Aorta (tissue), 5 donors: ENCODE measurements at regions not wholly inside any gene's neighbourhood (a gene's known extent, or its start where the extent isn't known, plus 50 kb on each side); places are given as distances from the start of the nearest gene placed in this dataset.
"Not testable (repeated sequence)": the region's sequence is repeated elsewhere in the genome, so short reads cannot be mapped to it uniquely, and the experiment has no call there.

Experiments
- ATAC-seq: fragments of 200-7000 bp; cut with Tn5 transposase; one replicate; pipeline ENCODE4 v1.9.1; 2022; ENCODE audit warnings: moderate library complexity; ENCODE audit not compliant: low FRiP score
- DNase-seq, 2 donors: peaks; one replicate each; pipeline ENCODE4 v3.0.0-alpha.2; 2020
- H3K27ac ChIP-seq, 2 donors: one replicate each; pipeline ENCODE4 v1.5.1; 2013; ENCODE audit warnings: low read length in 2 of 2, mild to moderate bottlenecking in 2 of 2, moderate library complexity in 2 of 2, control low read depth in 1 of 2, inconsistent platforms in 1 of 2, low read depth in 1 of 2
- H3K27me3 ChIP-seq, 2 donors: one replicate each; pipeline ENCODE4 v1.6.1; 2013; ENCODE audit warnings: control low read depth in 1 of 2, low read length in 1 of 2, mild to moderate bottlenecking in 1 of 2, moderate library complexity in 1 of 2; ENCODE audit not compliant: insufficient read depth in 2 of 2, control insufficient read depth in 1 of 2
- H3K36me3 ChIP-seq, 2 donors: one replicate each; pipeline ENCODE4 v1.6.1; 2013; ENCODE audit warnings: control low read depth in 1 of 2, low read length in 1 of 2, mild to moderate bottlenecking in 1 of 2; ENCODE audit not compliant: insufficient read depth in 2 of 2, control insufficient read depth in 1 of 2
- H3K4me1 ChIP-seq, 2 donors: one replicate each; pipeline ENCODE4 v1.6.1; 2013; ENCODE audit warnings: low read length in 2 of 2, control low read depth in 1 of 2, mild to moderate bottlenecking in 1 of 2, moderate library complexity in 1 of 2; ENCODE audit not compliant: insufficient read depth in 2 of 2, control insufficient read depth in 1 of 2
- H3K4me3 ChIP-seq, 2 donors: one replicate each; pipeline ENCODE4 v1.5.1; 2013; ENCODE audit warnings: low read length in 2 of 2, control low read depth in 1 of 2, mild to moderate bottlenecking in 1 of 2
- H3K9me3 ChIP-seq: one replicate; pipeline ENCODE4 v1.6.1; 2013; ENCODE audit warnings: mild to moderate bottlenecking, low read length; ENCODE audit not compliant: control insufficient read depth
- WGBS, 2 donors: extraction: QIAGEN DNeasy Blood & Tissue Kit; methylation state at CpG; one replicate each; pipeline ENCODE4 v1.1.7; 2013; 5-methylcytosine and 5-hydroxymethylcytosine counted together
- intact Hi-C, 2 donors: fragments of 100-400 bp; cut with DNase I; formaldehyde crosslinking; loops; one replicate each; pipeline versions ENCODE4 v1.14.2 to v1.15.0; 2022
- donor health status: healthy with polysubstance abuse.
- donor health status: Bipolar disorder and iron deficiency.
- donor health status: DM: no; HTN: no; CAD: no.
- donor health status: DM: no; HTN: no; CAD: no.
- donor health status: DM: yes; HTN: yes; CAD: no.

DNA sequence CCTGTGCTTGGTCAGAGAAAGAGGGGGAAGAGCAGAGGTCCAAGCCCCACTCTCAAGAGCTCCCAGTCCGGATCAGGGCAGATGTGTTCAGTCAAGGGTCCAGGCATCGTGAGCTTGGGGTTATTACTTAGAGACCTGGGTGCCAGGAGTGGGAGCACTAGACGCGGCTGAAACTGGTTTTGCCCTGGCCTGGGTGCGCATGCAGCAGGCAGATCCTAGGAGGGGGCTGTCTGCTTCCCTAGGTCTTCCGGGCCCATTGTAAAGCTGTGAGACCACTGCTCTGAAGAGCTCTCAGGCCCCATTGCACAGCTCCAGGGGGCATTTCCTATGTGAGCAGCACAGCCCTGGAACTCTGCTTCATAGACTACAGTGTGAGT is 204.9 kb upstream of the LINGO1 start:
- Histone ChIP-seq H3K9me3 (peaks cover 1% of the 10 kb centered on the region), H3K4me1 (no peaks in the 10 kb centered on the region), H3K4me3 (no peak overlapping the region), H3K36me3 (no peaks in the 10 kb centered on the region), H3K27me3 (no peaks in the 10 kb centered on the region), H3K27ac (no peak overlapping the region)
- no peak for ATAC-seq
- DNase-seq = peak; percentile 31 to 57
- WGBS, 2 donors = 93 to 96% methylated on average over 6 of the region's 6 CpGs
- intact Hi-C loops = no loop called here

DNA sequence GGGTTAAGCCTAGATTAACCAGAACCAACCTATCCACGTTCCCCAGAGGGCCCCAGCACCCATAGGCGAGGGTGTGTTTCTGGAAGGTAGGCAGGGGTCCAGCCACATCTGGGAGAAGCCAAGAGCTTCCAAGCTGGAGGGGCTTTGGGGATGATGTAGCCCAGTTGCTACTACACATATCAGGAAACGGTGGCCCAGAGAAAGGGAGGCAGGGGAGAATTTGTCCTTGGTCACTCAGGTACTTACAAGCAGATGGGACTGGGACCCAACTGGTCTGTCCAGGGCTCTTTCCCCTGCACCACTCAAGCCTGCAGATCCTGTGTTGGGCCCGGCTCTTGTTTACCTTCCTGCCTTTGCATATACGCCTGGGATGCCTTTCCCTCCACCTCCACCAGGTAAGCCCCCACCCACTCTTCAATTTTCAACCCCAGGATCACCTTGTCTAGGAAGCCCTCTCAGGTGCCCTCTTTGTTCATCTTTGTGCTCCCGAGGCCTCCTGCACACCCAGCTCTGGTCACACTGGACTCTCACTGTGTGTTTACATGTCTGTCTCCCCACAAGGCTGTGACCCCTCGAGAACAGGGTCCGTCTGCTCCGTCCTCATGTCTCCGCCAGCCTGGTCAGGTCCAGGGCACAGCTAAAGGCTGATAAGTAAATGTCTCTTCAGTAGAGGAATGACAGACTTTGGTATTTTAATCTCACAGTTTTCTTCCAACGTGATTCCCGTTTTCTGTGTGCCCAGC is 204.4 kb upstream of the LINGO1 start:
- Histone ChIP-seq H3K4me1 (no peaks in the 10 kb centered on the region), H3K9me3 (peaks cover 1% of the 10 kb centered on the region), H3K27me3 (no peaks in the 10 kb centered on the region), H3K36me3 (no peaks in the 10 kb centered on the region), H3K27ac (no peak overlapping the region), H3K4me3 (no peak overlapping the region)
- no peak for ATAC-seq
- peak; percentile 36 to 54 for DNase-seq
- 72 to 74% methylated on average over 12 of the region's 12 CpGs for WGBS, 2 donors
- intact Hi-C loops = no loop called here

DNA sequence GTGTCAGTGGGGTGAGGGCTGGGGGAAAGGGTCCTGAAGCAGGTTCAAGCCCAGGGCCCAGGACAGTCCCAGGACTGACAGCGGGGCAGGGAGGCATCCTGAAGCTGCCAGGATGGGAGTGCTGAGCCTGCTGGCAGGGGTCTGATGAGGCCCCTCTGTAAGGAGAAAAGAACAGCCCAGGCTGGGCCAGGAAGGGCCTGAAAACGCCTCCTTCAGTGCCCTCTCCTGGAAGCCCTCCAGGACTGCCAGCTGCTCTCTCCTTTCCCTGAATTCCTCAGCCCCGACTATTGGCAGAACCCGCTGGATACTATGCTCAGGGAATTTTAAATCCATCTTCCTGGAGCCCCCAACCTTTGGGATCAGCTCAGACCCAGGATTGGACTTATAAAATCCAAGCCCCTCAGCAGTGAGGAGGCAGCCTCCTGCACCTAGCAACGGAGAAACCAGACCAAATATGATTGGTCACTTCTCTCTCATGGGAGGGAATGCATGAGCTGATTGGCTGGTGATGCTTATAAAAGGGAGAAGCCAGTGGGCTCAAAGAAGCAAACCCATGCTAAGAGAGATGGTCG is 203.5 kb upstream of the LINGO1 start:
- Histone ChIP-seq H3K9me3 (peaks cover 1% of the 10 kb centered on the region), H3K36me3 (no peaks in the 10 kb centered on the region), H3K4me1 (no peaks in the 10 kb centered on the region), H3K27me3 (no peaks in the 10 kb centered on the region), H3K4me3 (no peak overlapping the region), H3K27ac (no peak overlapping the region)
- intact Hi-C loops = no loop called here
- peak; percentile 44 to 46 for DNase-seq
- 34 to 35% methylated on average over 6 of the region's 6 CpGs for WGBS, 2 donors
- ATAC-seq = no peak

DNA sequence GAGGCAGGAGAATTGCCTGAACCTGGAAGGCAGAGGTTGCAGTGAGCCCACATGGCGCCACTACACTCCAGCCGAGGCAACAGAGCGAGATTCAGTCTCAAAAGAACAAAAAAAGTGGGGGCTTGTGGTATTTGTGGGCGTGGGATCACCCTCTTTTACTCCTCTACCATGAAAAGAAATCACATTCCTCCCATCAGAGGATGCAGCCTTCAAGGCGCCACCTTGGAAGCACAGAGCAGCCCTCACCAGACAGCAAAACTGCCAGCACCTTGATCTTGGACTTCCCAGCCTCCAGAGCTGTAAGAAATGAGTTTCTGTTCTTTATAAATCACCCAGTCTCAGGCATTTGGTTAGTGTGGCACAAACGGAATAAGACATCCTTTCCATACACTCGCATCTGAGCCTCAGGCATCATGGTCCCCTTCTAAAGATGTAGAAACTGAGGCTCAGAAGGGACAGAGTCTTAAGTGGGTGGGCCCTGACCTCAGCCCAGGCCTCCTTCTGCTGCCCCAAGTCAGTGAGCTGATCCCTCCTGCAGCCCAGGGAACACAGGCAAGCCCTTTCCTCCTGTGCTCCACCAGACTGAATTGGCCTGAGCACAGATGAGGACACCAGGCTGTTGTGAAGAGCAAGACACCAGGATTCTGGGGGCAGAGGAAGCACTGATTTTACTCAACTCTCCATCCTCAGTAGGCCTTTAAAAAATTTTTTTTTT is 201.7 kb upstream of the LINGO1 start:
- Histone ChIP-seq H3K4me3 (no peak overlapping the region), H3K4me1 (no peaks in the 10 kb centered on the region), H3K27me3 (no peaks in the 10 kb centered on the region), H3K36me3 (no peaks in the 10 kb centered on the region), H3K27ac (no peak overlapping the region), H3K9me3 (peaks cover 1% of the 10 kb centered on the region)
- DNase-seq = peak; percentile 15 to 57
- no peak for ATAC-seq
- intact Hi-C loops = no loop called here
- WGBS, 2 donors = 95 to 97% methylated on average over 7 of the region's 7 CpGs

DNA sequence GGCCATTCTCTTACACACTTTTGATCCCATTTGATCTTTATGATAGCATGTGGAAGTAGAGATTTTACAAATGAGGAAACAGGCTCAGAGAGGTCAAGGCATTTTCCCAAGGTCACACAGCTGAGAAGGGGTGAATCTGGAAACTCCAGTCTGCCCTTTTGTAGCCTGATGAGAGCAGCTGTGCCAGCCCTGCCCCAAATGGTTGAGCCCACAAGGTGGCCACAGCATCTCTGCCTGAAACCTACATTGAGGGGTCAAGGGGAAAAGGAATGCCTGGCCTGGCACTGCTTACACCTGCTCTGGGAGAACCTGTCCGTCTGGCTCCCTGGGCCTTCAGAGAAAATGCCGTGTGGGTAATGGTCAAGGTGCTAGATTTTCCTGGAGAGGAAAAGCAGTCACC is 200.2 kb upstream of the LINGO1 start:
- Histone ChIP-seq H3K9me3 (peaks cover 1% of the 10 kb centered on the region), H3K4me1 (no peaks in the 10 kb centered on the region), H3K27me3 (no peaks in the 10 kb centered on the region), H3K4me3 (no peak overlapping the region), H3K27ac (no peak overlapping the region), H3K36me3 (no peaks in the 10 kb centered on the region)
- DNase-seq (peak; percentile 12 to 29), ATAC-seq (no peak)
- intact Hi-C loops = no loop called here
- WGBS, 2 donors = 86 to 88% methylated on average over 2 of the region's 2 CpGs

DNA sequence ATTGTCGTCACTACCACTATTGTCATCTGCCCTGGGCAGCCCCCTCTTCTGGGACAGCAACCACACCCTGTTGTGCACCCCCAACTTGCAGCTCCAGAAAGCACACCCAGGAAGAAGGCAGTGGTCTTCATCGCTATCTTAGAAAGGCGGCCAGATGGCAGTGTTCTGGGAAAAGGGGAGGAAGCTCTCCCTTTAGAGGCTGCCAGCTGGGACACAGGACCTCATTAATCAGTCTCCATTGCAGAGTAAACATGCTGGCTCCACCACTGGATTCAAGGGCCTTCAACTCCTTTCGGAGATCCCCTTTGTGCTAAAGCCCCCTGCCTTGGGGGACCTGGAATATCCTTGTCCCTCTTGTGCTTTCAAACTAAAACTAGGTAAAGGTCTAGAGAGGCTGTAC is 199.3 kb upstream of the LINGO1 start:
- H3K9me3 ChIP-seq = peaks cover 1% of the 10 kb centered on the region
- no peaks in the 10 kb centered on the region for H3K4me1 ChIP-seq
- ATAC-seq (no peak), DNase-seq (peak in 1 of 2 donors; percentile 38)
- WGBS, 2 donors = 73 to 76% methylated on average over 4 of the region's 4 CpGs
- H3K36me3 ChIP-seq = no peaks in the 10 kb centered on the region
- intact Hi-C loops = no loop called here
- H3K4me3 ChIP-seq = no peak overlapping the region
- no peaks in the 10 kb centered on the region for H3K27me3 ChIP-seq
- no peak overlapping the region for H3K27ac ChIP-seq

DNA sequence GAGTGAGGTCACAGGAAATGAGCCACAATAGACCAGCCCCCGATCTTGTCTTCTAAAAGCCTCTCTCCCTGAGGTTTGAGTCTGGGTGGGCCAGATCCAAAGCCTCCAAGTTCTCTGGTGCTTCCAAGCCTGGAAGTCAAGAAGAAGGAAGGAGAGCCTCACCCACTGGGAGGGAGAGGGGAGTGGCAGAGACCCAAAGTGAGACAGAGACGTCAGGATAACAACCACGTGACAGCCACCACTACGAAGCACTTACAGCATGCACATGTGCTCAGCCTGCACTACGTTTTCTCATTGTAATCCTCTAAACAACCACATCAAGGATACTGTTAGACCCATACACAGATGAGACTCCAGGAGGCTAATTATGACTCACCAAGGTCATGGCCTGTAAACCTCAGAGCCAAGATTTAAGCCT is 197.3 kb upstream of the LINGO1 start:
- no peak overlapping the region for H3K4me3 ChIP-seq
- ATAC-seq = no peak
- intact Hi-C loops = no loop called here
- no peak overlapping the region for H3K27ac ChIP-seq
- H3K27me3 ChIP-seq = no peaks in the 10 kb centered on the region
- H3K4me1 ChIP-seq = no peaks in the 10 kb centered on the region
- WGBS, 2 donors = 67 to 77% methylated on average over 5 of the region's 5 CpGs
- H3K9me3 ChIP-seq = peaks cover 1% of the 10 kb centered on the region
- H3K36me3 ChIP-seq = no peaks in the 10 kb centered on the region
- DNase-seq = peak; percentile 14 to 43

DNA sequence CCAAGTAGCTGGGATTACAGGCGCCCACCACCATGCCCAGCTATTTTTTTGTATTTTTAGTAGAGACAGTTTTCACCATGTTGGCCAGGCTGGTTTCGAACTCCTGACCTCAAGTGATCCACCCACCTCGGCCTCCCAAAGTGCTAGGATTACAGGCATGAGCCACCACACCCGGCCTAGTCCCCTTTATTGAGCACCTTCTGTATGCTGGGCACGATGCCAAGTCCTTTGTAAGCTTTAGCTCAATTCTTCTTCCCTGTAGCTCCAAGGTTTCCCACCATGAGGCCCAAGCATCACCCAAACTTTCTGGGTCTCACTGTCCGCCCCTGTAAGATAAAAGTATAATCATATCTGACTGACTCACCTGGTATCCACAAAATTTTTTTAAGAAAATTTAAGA is 196.6 kb upstream of the LINGO1 start:
- not testable (repeated sequence) for ATAC-seq
- intact Hi-C loops = loop anchor here (10.0 kb wide), 1 partner anchor 195 kb away; the partner anchor contains the start of gene LINGO1 (in 2 of the 2)
- WGBS, 2 donors = 90 to 93% methylated on average over 6 of the region's 6 CpGs

More for the DNA sequence above, 196.6 kb upstream of the LINGO1 start:
- H3K9me3 ChIP-seq, H3K27ac ChIP-seq, H3K4me3 ChIP-seq, H3K36me3 ChIP-seq, H3K27me3 ChIP-seq, H3K4me1 ChIP-seq: not testable (repeated sequence)
- peak; percentile 19 to 36 for DNase-seq
